Stimulated activated CD4-positive, alpha-beta T cell treated with anti-CD3 and anti-CD28 coated beads, Interleukin-1b, Interleukin-23, amount 100 ng/mL, for 24 hours (primary cell): ENCODE measurements at regions not wholly inside any gene's neighbourhood (a gene's known extent, or its start where the extent isn't known, plus 50 kb on each side); places are given as distances from the start of the nearest gene placed in this dataset.
"Not testable (repeated sequence)": the region's sequence is repeated elsewhere in the genome, so short reads cannot be mapped to it uniquely, and the experiment has no call there.

Source experiments
- DNase-seq, 4 experiments: peaks; one replicate each; pipeline ENCODE4 v3.0.0-alpha.2; 2020; ENCODE audit warnings: low read depth in 4 of 4, low spot score in 1 of 4

DNA sequence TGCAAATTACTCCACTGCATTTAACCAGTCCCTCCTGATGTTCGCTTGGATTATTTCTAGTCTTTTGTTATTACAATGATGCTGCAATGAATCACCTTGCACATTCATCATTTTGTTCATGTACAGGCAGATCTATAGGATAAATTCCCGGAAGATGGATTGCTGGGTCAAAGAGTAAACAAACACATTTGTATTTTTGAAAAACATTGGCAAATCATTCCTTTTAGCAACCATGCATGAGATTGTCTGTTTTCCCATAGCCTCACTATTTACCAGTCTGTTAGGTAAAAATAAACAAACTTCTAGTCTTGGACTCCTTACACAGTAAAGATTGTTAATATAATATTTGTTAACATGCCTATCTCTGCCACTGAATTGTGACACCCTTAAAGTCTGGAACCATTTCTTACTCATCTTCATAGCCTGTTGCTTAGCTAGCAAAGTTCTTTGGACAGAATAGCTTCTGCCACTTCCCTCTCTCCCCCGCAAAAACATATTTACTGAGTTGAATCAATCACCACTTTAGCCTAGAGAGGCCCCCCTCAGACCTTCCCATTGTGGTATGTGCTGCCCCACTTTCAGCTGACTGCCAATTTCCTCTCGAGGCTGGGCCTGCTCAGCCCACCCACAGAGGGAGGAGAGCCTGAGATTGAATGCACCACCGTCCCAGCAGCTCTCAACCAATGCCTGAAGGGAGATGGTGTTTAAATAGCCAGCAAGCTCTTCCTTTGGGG, 108.4 kb upstream of the ATXN3L start:
- DNase-seq: no peak

DNA sequence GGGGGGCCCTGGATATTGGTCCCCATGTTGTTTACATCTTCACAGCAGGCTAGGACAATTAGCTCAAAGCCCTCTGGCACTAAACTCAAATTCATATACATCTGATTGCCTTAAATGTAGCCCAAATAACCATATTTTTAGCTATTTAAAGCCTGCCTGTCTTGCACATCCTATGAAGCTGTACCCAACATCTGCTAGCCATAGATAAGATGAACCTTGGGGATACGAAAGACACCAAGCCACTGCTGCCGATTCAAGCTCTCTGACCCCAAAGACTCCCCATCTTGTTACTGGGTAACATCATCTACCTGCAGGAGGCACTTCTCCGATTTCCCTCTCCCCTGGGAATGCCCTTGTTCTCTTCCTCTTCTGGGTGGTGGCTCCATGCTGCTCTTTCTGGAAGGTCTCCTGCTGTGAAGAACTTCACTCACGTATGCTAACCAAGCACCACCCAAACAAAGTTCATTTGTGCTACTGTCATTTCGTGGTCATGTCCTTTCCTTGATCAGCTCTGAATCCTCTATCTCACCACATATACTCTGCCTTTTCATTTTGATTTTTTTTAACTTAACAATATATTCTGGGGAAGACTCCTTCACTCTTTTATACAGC, 107.7 kb upstream of the ATXN3L start:
- DNase-seq: no peak

DNA sequence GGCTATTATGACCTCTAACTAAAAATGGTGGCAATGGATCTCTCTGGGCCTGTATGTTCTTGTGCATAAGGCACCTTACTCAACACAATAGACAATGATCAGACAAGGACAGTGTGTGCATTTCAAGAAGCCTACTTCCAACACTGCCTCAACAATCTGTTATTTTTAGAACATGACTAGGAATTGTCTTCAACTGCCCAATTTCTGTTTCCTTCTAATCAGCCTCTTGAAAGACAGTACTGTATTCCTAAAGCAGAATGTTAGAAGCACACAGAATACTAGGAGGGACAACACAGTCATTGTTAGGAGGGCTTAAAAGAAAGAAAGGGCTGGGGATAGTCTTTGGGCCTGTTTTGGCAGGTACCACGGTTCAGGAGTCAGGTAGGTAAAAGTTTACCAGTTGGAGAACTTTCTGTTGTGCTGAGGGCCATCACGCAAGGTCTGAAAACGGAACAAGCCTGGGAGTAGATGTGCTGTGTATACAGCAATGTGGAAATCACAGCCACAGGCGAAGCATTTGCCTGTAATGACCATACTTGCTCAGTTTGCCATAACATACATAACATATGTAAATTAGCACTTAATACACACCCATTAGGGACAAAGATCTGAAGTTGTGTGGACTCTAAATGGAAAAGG, 100.8 kb upstream of the ATXN3L start:
- DNase-seq: no peak

DNA sequence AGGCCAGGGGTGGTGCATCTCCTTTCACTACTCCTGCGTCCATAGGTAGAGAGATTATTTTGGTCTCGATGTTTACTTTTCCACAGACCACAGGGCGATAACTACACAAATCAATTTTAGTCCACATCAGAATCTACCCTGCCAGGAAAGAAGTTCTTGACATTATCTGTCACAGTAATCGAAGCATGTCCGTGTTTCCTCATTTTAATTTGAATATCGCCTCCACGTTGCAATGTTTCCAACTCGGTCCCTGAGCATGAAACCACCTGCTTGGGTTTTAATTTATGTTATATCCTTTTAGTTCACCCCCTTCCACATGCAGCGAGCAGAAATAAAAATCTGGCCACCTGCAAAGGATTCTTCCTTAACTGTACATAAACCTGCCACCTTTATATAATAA, 100.1 kb upstream of the ATXN3L start:
- DNase-seq: no peak

DNA sequence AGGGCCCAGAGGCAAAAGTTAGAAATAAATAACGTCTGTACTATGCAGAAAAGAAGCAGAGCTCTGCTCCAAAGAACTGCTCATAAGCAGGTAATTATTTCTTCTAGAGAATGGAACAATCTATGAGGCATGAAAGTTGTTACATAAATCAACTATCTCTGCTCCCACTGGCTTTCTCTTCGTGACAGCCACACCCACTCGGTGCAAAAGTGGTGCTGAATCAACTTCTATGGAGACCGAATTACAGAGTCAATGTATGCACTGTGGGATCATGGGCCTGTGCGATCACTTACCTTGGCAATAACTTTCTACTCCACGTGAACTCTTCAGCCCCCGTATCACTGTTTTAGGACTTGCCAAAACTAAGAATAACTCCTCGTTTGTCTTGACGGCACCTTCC, 99.4 kb upstream of the ATXN3L start:
- DNase-seq: no peak

DNA sequence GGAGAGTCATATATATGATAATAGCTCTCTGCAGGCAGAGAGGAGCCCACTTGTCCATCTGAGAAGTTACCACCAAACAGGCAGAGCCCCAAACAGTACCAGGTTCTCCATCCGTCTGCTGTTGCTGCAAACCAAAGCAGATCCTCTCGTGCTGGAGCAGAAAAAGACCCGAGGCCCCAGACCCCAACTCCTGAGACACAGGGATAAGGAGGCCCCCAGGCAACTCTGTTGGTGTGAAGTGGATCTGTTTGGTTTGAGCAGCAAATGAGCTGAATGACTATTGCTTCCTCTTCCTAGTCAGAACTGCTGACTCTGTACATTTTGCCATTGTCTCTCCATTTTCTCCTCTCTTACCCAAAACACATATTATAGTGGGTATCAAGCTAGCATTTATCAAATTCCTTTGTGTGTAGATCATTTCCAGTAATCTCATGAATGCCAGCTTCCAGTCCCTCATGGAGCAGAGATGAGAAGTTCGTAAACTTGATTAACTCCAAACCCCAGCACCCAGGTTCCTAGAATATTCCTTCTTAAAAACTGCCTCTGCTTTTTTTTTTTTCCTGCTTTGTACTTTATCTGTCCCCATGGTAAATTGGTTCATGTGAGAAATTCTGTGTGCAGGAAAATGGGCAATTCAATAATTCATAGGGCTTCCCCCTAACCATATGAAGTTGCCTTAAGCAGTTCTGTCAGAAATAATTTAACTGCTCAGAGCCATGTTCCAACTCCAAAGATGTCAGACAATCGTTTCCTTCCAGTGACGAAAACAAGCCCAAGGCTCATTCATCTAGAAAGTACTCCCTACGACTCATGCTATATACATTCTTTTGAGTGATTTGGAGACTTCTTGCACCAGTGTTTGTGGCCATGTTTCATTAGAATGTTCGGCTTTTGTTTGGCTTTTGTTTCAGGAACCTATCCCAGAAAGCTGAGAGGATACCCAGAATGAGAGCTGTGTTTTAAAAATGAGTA, 98.6 kb upstream of the ATXN3L start:
- DNase-seq: no peak

DNA sequence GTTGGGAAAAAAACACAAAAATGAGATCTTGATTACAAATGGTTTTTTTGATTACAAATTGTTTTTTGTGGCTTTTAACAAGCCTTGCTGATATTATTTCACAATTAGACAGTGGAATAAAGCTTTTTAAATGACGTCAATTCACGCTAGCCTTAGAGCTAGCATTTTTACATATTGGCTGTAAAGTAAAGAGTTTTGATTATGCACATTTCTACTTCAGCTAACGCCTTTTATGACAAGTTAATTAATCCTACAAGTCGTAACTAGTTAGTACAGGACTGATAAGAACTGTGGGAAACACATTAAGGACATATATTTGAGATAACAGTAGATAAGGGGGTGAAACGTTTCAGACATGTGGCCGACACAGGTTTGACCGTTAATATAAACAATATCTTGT, 95.7 kb upstream of the ATXN3L start:
- no peak for DNase-seq

DNA sequence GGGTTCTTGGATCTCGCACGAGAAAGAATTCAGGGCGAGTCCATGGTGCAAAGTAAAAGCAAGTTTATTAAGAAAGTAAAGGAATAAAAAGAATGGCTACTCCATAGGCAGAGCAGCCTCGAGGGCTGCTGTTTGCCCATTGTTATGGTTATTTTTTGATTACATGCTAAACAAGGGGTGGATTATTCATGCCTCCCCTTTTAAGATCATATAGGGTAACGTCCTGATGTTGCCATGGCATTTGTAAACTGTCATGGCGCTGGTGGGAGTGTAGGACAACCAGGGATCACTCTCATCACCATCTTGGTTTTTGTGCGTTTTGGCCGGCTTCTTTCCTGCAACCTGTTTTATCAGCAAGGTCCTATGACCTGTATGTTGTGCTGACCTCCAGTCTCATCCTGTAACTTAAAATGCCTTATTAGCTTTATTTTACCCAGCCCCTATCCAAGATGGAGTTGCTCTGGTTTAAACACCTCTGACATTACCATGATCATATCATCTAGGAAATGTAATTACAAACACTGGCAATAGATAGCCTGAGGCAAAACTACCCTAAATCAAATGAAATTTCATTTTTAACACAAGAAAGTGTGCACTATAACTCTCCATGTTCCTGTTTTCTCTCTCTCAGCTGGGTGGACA, 94.3 kb upstream of the ATXN3L start:
- no peak for DNase-seq

DNA sequence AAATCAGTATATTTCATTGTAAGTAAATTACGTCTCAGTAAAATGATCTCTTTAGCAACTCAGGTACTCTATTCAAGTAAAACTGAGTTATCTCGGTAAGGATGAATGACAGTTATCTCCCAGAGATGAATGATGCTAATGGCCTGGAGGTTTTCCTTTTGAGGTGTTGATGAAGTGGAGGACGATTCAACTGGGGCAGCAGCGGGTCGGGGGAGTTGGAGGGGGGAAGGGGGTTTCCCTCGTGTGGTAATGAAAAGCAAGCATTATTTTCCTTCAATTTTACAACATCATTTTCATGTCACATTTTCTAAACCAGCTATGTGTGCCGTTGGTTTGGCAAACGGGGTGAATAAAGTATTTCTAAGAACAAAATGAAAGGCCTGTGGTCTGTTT, 92.4 kb upstream of the ATXN3L start:
- no peak for DNase-seq

DNA sequence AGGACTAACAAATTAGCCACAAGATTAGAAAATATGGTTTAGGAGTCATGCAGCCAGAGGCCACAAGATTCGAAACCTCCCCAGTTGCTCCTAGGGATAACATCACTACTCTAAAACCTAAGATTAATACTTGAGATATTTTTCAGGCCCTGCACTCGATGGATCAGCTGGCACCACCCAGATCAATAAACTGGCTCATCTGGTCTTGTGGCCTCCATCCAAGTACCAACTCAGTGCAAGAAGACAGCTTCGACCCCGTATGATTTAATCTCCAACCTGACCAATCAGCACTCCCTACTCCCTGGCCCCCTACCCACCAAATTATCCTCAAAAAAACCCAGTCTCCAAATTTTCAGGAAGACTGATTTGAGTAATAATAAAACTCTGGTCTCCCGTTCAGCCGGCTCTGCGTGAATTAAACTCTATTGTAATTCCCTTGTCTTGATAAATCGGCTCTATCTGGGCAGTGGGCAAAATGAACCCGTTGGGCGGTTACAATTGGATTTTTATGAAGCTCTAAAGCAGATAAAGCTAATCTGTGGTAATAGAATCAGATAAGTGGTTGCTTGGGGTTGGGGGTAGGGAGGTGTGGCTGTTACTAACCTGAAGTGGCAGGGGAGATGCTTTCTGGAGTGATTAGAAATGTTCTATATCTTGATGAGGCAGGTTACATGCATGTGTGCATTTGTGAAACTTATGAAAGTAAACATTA, 91.8 kb upstream of the ATXN3L start:
- DNase-seq: no peak

DNA sequence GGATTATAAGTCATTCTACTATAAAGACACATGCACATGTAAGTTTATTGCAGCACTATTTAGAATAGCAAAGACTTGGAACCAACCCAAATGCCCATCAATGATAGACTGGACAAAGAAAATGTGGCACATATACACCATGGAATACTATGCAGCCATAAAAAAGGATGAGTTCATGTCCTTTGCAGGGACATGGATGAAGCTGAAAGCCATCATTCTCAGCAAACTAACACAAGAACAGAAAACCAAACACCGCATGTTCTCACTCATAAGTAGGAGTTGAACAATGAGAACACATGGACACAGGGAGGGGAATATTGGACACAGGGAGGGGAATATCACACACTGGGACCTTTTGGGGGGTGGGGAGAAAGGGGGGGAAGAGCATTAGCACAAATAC, 88.7 kb upstream of the ATXN3L start:
- not testable (repeated sequence) for DNase-seq

DNA sequence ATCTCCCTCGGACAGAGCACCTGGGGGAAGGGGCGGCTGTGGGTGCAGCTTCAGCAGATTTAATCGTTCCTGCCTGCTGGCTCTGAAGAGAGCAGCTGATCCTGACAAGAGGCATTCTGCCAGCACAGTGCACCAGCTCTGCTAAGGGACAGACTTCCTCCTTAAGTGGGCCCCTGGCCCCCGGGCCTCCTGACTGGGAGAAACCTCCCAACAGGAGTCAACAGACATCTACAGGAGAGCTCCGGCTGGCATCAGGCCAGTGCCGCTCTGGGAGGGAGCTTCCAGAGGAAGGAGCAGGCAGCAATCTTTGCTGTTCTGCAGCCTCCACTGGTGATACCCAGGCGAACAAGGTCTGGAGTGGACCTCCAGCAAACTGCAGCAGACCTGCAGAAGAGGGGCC, 84.9 kb upstream of the ATXN3L start:
- not testable (repeated sequence) for DNase-seq

DNA sequence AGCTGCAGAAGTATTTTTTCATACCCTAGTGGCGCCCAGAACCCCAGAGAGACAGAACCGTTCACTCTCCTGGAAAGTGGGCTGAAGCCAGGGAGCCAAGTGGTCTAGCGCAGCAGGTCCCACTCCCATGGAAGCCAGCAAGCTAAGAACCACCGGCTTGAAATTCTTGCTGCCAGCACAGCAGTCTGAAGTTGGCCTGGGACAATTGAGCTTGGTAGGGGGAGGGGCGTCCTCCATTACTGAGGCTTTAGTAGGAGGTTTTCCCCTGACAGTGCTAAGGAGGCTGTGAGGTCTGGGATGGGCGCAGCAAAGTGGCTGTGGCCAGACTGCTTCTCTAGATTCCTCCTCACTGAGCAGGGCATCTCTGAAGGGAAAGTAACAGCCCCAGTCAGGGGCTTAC, 84.5 kb upstream of the ATXN3L start:
- no peak for DNase-seq

DNA sequence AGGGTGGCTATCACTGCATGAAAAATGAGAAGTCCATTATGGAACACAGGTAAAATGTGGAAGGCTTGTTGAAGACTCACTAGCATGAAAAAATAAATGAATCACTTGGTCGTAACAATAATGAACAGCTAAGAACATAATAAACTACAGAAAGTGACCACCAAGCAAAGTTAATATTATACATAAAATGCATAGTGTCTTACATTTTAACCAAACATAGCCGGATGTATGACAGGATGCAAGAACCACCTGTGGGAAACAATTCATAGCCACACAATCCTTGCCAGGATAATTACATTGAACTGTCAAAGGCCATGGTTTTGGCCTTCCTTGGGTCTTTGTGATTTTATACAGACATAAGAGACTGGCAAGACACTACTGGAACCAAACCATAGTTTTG, 81.9 kb upstream of the ATXN3L start:
- no peak for DNase-seq

DNA sequence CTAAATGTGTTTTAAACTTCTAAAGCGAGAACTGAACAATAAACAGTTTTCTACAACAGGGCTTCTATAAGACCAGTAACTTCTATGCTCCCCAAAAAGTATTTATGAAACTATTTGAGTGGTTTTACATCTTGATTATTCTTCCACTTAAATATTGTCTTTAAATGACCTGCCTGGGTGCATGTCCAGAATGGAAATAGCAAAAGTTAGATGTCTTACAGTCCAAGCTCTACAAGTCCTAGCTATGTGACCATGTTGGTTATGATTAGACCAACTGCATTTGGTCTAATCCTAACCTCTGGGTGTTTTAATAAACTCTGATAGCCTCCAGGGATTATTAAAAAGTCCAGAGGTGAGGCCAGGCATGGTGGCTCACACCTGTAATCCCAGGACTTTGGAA, 79.0 kb upstream of the ATXN3L start:
- DNase-seq: no peak

DNA sequence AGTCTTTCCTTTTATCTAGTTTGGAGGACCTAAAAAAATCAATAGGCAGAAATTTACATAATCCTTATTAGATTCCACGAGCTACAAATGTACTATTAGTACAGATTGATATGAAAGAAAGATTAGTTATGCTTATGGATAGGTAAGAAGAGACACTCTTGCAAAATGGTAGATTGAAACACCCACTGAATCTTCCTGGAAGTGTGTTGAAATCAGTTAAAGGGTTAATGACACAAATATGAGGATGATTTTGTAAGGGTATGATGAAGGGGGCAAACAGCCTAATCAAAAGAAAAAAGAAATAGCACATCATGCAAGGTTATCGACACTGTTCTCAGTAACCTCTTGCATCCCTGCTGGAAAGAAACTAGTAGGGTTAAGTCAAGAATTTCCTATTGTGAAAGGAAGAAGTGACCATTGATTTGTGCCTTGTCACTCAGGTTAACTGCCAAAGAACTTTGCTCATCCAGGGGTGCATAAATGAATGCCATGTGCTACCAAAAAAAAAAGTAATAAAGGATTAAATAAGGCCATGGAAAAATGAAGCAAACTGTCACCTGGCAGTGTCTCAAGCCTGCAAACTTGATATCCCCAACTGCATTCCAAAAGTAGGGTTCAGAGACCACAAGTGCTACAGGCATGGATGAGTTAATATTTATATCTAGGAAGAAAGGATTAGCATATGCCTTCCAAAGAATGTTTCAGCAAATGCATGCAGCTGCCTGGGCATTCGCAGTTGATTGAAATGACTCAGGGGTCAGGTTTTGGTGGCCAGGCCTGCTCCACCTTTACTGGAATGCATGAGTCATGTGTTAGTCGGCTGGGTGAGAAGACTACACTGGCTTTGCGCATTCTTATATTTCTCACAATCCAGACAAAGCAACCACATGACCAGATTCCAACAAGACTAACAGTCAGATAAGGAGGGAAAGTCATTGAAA, 78.3 kb upstream of the ATXN3L start:
- no peak for DNase-seq

DNA sequence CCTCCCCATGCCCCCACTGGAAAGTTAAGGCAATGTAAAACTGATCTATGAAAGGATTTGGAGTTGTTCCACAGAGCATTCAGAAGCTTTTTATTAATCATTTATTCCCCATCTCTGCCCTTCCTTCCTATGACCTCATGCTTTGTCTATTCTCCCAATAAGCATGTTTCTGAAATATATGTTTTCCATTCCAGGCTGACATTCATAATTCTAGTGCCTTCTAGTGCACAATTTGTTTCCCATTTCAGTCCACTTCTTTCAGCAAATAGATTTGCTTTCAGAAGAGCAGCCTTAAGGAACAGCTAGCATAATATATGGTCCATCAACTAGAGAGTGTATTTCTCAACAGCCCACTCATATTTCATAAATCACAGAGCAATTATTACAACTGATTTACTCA, 77.1 kb upstream of the ATXN3L start:
- DNase-seq: no peak

DNA sequence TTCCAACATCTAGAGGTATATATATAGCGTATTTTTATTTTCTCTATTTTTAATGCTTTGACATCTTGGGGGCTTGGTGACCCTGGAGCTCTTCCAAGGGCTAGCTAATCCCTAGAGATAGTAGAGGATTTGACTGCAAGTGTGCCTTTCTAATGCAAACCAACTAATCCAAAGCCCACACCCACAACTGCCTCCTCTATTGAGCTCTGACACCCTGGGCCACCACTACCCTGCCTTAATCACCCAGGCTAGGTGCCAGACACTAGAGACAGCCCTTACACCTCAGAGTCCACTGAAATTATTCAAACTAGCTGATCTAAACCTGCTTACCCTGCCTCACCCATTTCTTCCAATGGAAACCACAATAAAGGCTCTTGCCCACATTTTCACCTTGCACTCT, 69.6 kb upstream of the ATXN3L start:
- no peak for DNase-seq
